Keratinocyte (primary cell): ENCODE measurements at regions not wholly inside any gene's neighbourhood (a gene's known extent, or its start where the extent isn't known, plus 50 kb on each side); places are given as distances from the start of the nearest gene placed in this dataset.

Experiments
- EZH2 ChIP-seq: IDR thresholded peaks from one replicate; pipeline ENCODE4 v1.6.1; 2012; ENCODE audit warnings: inconsistent platforms, mild to moderate bottlenecking, low read length, moderate library complexity
- TF ChIP-seq, protein P1 (sequence below), 3 experiments: IDR thresholded peaks in 1 of 3; conservative IDR thresholded peaks in 1 of 3; optimal IDR thresholded peaks in 1 of 3; 2 replicates in 2 of 3; 3 replicates in 1 of 3; pipeline versions ENCODE3 to v1.5.1; 2011; ENCODE audit warnings: low read length in 3 of 3, mild to moderate bottlenecking in 3 of 3, moderate library complexity in 2 of 3, control low read depth in 1 of 3, inconsistent platforms in 1 of 3; ENCODE audit not compliant: insufficient read depth in 2 of 3; ENCODE audit errors: extremely low read depth in 1 of 3

DNA sequence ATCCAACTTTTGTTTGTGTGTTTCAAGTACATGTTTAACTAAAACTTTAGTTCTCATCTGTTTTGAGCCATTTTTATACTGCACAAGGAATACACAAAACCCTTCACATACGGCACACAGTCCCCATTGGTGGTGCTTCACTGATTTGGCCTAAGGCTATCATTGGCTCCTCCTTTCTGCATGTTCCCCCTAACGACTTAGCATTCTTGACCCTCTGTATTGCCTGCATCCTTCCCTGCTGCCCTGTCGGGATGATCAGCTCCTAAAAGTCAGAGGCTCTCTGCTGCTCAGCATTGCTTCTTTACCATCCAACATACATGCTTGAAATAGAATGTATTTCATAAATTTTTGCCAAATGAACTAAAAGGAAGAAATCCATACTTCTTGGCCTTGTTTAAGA lies 111.4 kb upstream of the ABCB5 start:
- TF ChIP-seq, protein P1, sequence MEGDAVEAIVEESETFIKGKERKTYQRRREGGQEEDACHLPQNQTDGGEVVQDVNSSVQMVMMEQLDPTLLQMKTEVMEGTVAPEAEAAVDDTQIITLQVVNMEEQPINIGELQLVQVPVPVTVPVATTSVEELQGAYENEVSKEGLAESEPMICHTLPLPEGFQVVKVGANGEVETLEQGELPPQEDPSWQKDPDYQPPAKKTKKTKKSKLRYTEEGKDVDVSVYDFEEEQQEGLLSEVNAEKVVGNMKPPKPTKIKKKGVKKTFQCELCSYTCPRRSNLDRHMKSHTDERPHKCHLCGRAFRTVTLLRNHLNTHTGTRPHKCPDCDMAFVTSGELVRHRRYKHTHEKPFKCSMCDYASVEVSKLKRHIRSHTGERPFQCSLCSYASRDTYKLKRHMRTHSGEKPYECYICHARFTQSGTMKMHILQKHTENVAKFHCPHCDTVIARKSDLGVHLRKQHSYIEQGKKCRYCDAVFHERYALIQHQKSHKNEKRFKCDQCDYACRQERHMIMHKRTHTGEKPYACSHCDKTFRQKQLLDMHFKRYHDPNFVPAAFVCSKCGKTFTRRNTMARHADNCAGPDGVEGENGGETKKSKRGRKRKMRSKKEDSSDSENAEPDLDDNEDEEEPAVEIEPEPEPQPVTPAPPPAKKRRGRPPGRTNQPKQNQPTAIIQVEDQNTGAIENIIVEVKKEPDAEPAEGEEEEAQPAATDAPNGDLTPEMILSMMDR (optimal IDR thresholded peaks at IDR 0.05 in 1 of 3, IDR thresholded peaks at IDR 0.05 in 1 of 3, conservative IDR thresholded peaks at IDR 0.05 in 1 of 3; ENCODE audit: extremely low read depth in 1 of 3, insufficient read depth in 2 of 3, low read length in 3 of 3) = no peak
- no peak for TF ChIP-seq EZH2
